ENCODE measurements at regions not wholly inside any gene's neighbourhood (a gene's known extent, or its start where the extent isn't known, plus 50 kb on each side); places are given as distances from the start of the nearest gene placed in this dataset.

GRCh38 chr6:40196135-40196518 is 261.9 kb upstream of the MOCS1 start:
- in situ Hi-C loops (cut with HindIII; ENCODE audit: low sequenced_read_pairs): no loop called here

- in situ Hi-C loops (cut with HindIII; ENCODE audit: low sequenced_read_pairs): no loop called here
Measured at GRCh38 chr6:40195428-40196134, 261.3 kb upstream of the MOCS1 start.

GRCh38 chr6:40194447-40195170 is 260.3 kb upstream of the MOCS1 start:
- in situ Hi-C loops (cut with HindIII; ENCODE audit: low sequenced_read_pairs): no loop called here

- in situ Hi-C loops (cut with HindIII; ENCODE audit: low sequenced_read_pairs): no loop called here
Measured at GRCh38 chr6:40192516-40192915, 258.3 kb upstream of the MOCS1 start.

- in situ Hi-C loops (cut with HindIII; ENCODE audit: low sequenced_read_pairs): no loop called here
Measured at GRCh38 chr6:40188931-40189330, 254.7 kb upstream of the MOCS1 start.

GRCh38 chr6:40187535-40188144 is 253.4 kb upstream of the MOCS1 start:
- in situ Hi-C loops (cut with HindIII; ENCODE audit: low sequenced_read_pairs): no loop called here

- in situ Hi-C loops (cut with HindIII; ENCODE audit: low sequenced_read_pairs): no loop called here
Measured at GRCh38 chr6:40185486-40185885, 251.2 kb upstream of the MOCS1 start.

- in situ Hi-C loops (cut with HindIII; ENCODE audit: low sequenced_read_pairs): no loop called here
Measured at GRCh38 chr6:40183902-40184301, 249.6 kb upstream of the MOCS1 start.

- in situ Hi-C loops (cut with HindIII; ENCODE audit: low sequenced_read_pairs): no loop called here
Measured at GRCh38 chr6:40181367-40181766, 247.1 kb upstream of the MOCS1 start.

- in situ Hi-C loops (cut with HindIII; ENCODE audit: low sequenced_read_pairs): no loop called here
Measured at GRCh38 chr6:40180271-40180670, 246.0 kb upstream of the MOCS1 start.

GRCh38 chr6:40179496-40179895 is 245.2 kb upstream of the MOCS1 start:
- in situ Hi-C loops (cut with HindIII; ENCODE audit: low sequenced_read_pairs): no loop called here

- in situ Hi-C loops (cut with HindIII; ENCODE audit: low sequenced_read_pairs): no loop called here
Measured at GRCh38 chr6:40177598-40177997, 243.3 kb upstream of the MOCS1 start.

- in situ Hi-C loops (cut with HindIII; ENCODE audit: low sequenced_read_pairs): no loop called here
Measured at GRCh38 chr6:40176152-40176551, 241.9 kb upstream of the MOCS1 start.

- in situ Hi-C loops (cut with HindIII; ENCODE audit: low sequenced_read_pairs): no loop called here
Measured at GRCh38 chr6:40172272-40172671, 238.0 kb upstream of the MOCS1 start.

- in situ Hi-C loops (cut with HindIII; ENCODE audit: low sequenced_read_pairs): no loop called here
Measured at GRCh38 chr6:40171343-40171742, 237.1 kb upstream of the MOCS1 start.

- in situ Hi-C loops (cut with HindIII; ENCODE audit: low sequenced_read_pairs): no loop called here
Measured at GRCh38 chr6:40170856-40171255, 236.6 kb upstream of the MOCS1 start.

GRCh38 chr6:40169878-40170277 is 235.6 kb upstream of the MOCS1 start:
- in situ Hi-C loops (cut with HindIII; ENCODE audit: low sequenced_read_pairs): no loop called here

GRCh38 chr6:40166963-40167362 is 232.7 kb upstream of the MOCS1 start:
- in situ Hi-C loops (cut with HindIII; ENCODE audit: low sequenced_read_pairs): no loop called here

- in situ Hi-C loops (cut with HindIII; ENCODE audit: low sequenced_read_pairs): no loop called here
Measured at GRCh38 chr6:40165036-40165709, 230.9 kb upstream of the MOCS1 start.

- in situ Hi-C loops (cut with HindIII; ENCODE audit: low sequenced_read_pairs): loop anchor here (5.0 kb wide), 1 partner anchor 73 kb away; no protein-coding TSS in a partner anchor
Measured at GRCh38 chr6:40164345-40164755, 230.1 kb upstream of the MOCS1 start.

GRCh38 chr6:40163924-40164323 is 229.7 kb upstream of the MOCS1 start:
- in situ Hi-C loops (cut with HindIII; ENCODE audit: low sequenced_read_pairs): loop anchor here (5.0 kb wide), 1 partner anchor 73 kb away; no protein-coding TSS in a partner anchor
